ENCODE measurements at regions not wholly inside any gene's neighbourhood (a gene's known extent, or its start where the extent isn't known, plus 50 kb on each side); places are given as distances from the start of the nearest gene placed in this dataset.

GRCh38 chr5:158070859-158071258 lies 211.9 kb upstream of the CLINT1 start:
- DNase-seq (ENCODE audit: extremely low spot score): no peak
- WGBS: 77% methylated on average over 1 of the region's 1 CpG
- no peaks in the 10 kb centered on the region for H3K36me3 ChIP-seq (ENCODE audit: insufficient read depth)
- H3K27ac ChIP-seq (ENCODE audit: low read depth): no peak overlapping the region
- no peaks in the 10 kb centered on the region for H3K4me1 ChIP-seq (ENCODE audit: insufficient read depth)
- H3K4me3 ChIP-seq (ENCODE audit: low read depth, low read length): no peak overlapping the region

GRCh38 chr5:158069838-158070237 lies 210.9 kb upstream of the CLINT1 start:
- Histone ChIP-seq H3K4me3 (ENCODE audit: low read depth, low read length) (no peak overlapping the region), H3K36me3 (ENCODE audit: insufficient read depth) (no peaks in the 10 kb centered on the region), H3K27ac (ENCODE audit: low read depth) (no peak overlapping the region), H3K4me1 (ENCODE audit: insufficient read depth) (no peaks in the 10 kb centered on the region)
- no peak for DNase-seq (ENCODE audit: extremely low spot score)
- 74% methylated on average over 2 of the region's 2 CpGs for WGBS

GRCh38 chr5:158068964-158069363 lies 210.0 kb upstream of the CLINT1 start:
- WGBS: 86% methylated on average over 4 of the region's 4 CpGs
- no peak for DNase-seq (ENCODE audit: extremely low spot score)
- Histone ChIP-seq H3K36me3 (ENCODE audit: insufficient read depth) (no peaks in the 10 kb centered on the region), H3K4me3 (ENCODE audit: low read depth, low read length) (no peak overlapping the region), H3K27ac (ENCODE audit: low read depth) (no peak overlapping the region), H3K4me1 (ENCODE audit: insufficient read depth) (no peaks in the 10 kb centered on the region)

- H3K27ac ChIP-seq (ENCODE audit: low read depth): no peak overlapping the region
- whole genome bisulfite sequencing: 43% methylated on average over 1 of the region's 1 CpG
- no peaks in the 10 kb centered on the region for H3K36me3 ChIP-seq (ENCODE audit: insufficient read depth)
- H3K4me3 ChIP-seq (ENCODE audit: low read depth, low read length): no peak overlapping the region
- H3K4me1 ChIP-seq (ENCODE audit: insufficient read depth): no peaks in the 10 kb centered on the region
- no peak for DNase-seq (ENCODE audit: extremely low spot score)
These were observed 207.1 kb upstream of the CLINT1 start for GRCh38 chr5:158066076-158066475.

GRCh38 chr5:158064334-158065123 lies 205.6 kb upstream of the CLINT1 start:
- no peak overlapping the region for H3K27ac ChIP-seq (ENCODE audit: low read depth)

GRCh38 chr5:158063052-158063451 lies 204.1 kb upstream of the CLINT1 start:
- Histone ChIP-seq H3K4me3 (ENCODE audit: low read depth, low read length) (no peak overlapping the region), H3K27ac (ENCODE audit: low read depth) (no peak overlapping the region), H3K36me3 (ENCODE audit: insufficient read depth) (no peaks in the 10 kb centered on the region), H3K4me1 (ENCODE audit: insufficient read depth) (no peaks in the 10 kb centered on the region)
- 94% methylated on average over 1 of the region's 1 CpG for WGBS
- DNase-seq (ENCODE audit: extremely low spot score): no peak

More at GRCh38 chr5:158064334-158065123, 205.6 kb upstream of the CLINT1 start:
- no peaks in the 10 kb centered on the region for H3K4me1 ChIP-seq (ENCODE audit: insufficient read depth)
- no peaks in the 10 kb centered on the region for H3K36me3 ChIP-seq (ENCODE audit: insufficient read depth)
- WGBS: 44% methylated on average over 5 of the region's 5 CpGs
- DNase-seq (ENCODE audit: extremely low spot score): no peak
- no peak overlapping the region for H3K4me3 ChIP-seq (ENCODE audit: low read depth, low read length)

GRCh38 chr5:158061451-158061850 lies 202.5 kb upstream of the CLINT1 start:
- no peaks in the 10 kb centered on the region for H3K36me3 ChIP-seq (ENCODE audit: insufficient read depth)
- no peak for DNase-seq (ENCODE audit: extremely low spot score)
- H3K4me1 ChIP-seq (ENCODE audit: insufficient read depth): no peaks in the 10 kb centered on the region
- WGBS: 73% methylated on average over 4 of the region's 4 CpGs
- no peak overlapping the region for H3K27ac ChIP-seq (ENCODE audit: low read depth)
- no peak overlapping the region for H3K4me3 ChIP-seq (ENCODE audit: low read depth, low read length)

GRCh38 chr5:158060212-158060611 lies 201.3 kb upstream of the CLINT1 start:
- H3K4me3 ChIP-seq (ENCODE audit: low read depth, low read length): no peak overlapping the region
- H3K27ac ChIP-seq (ENCODE audit: low read depth): no peak overlapping the region
- DNase-seq (ENCODE audit: extremely low spot score): no peak
- no peaks in the 10 kb centered on the region for H3K36me3 ChIP-seq (ENCODE audit: insufficient read depth)
- no peaks in the 10 kb centered on the region for H3K4me1 ChIP-seq (ENCODE audit: insufficient read depth)
- WGBS: 68% methylated on average over 2 of the region's 2 CpGs

- Histone ChIP-seq H3K4me1 (ENCODE audit: insufficient read depth) (no peaks in the 10 kb centered on the region), H3K27ac (ENCODE audit: low read depth) (no peak overlapping the region), H3K4me3 (ENCODE audit: low read depth, low read length) (no peak overlapping the region), H3K36me3 (ENCODE audit: insufficient read depth) (no peaks in the 10 kb centered on the region)
- 66% methylated on average over 6 of the region's 6 CpGs for WGBS
- no peak for DNase-seq (ENCODE audit: extremely low spot score)
These were observed 199.5 kb upstream of the CLINT1 start for GRCh38 chr5:158058208-158059120.

- no peak overlapping the region for H3K4me3 ChIP-seq (ENCODE audit: low read depth, low read length)
- WGBS: 80% methylated on average over 5 of the region's 5 CpGs
- H3K27ac ChIP-seq (ENCODE audit: low read depth): no peak overlapping the region
- H3K4me1 ChIP-seq (ENCODE audit: insufficient read depth): no peaks in the 10 kb centered on the region
- DNase-seq (ENCODE audit: extremely low spot score): no peak
- no peaks in the 10 kb centered on the region for H3K36me3 ChIP-seq (ENCODE audit: insufficient read depth)
These were observed 197.3 kb upstream of the CLINT1 start for GRCh38 chr5:158056130-158056825.

GRCh38 chr5:158055111-158055501 lies 196.2 kb upstream of the CLINT1 start:
- H3K4me1 ChIP-seq (ENCODE audit: insufficient read depth): no peaks in the 10 kb centered on the region
- H3K4me3 ChIP-seq (ENCODE audit: low read depth, low read length): no peak overlapping the region
- DNase-seq (ENCODE audit: extremely low spot score): no peak
- H3K36me3 ChIP-seq (ENCODE audit: insufficient read depth): no peaks in the 10 kb centered on the region
- no peak overlapping the region for H3K27ac ChIP-seq (ENCODE audit: low read depth)
- WGBS: 34% methylated on average over 4 of the region's 4 CpGs

- Histone ChIP-seq H3K4me1 (ENCODE audit: insufficient read depth) (no peaks in the 10 kb centered on the region), H3K27ac (ENCODE audit: low read depth) (no peak overlapping the region), H3K4me3 (ENCODE audit: low read depth, low read length) (no peak overlapping the region), H3K36me3 (ENCODE audit: insufficient read depth) (no peaks in the 10 kb centered on the region)
- 23% methylated on average over 9 of the region's 9 CpGs for WGBS
- DNase-seq (ENCODE audit: extremely low spot score): peak; percentile 40
These were observed 195.5 kb upstream of the CLINT1 start for GRCh38 chr5:158054223-158055110.

- WGBS: 62% methylated on average over 4 of the region's 4 CpGs
- H3K4me1 ChIP-seq (ENCODE audit: insufficient read depth): no peaks in the 10 kb centered on the region
- no peak overlapping the region for H3K27ac ChIP-seq (ENCODE audit: low read depth)
- DNase-seq (ENCODE audit: extremely low spot score): no peak
- no peaks in the 10 kb centered on the region for H3K36me3 ChIP-seq (ENCODE audit: insufficient read depth)
- H3K4me3 ChIP-seq (ENCODE audit: low read depth, low read length): no peak overlapping the region
These were observed 192.1 kb upstream of the CLINT1 start for GRCh38 chr5:158051036-158051435.
